ENCODE measurements at regions not wholly inside any gene's neighbourhood (a gene's known extent, or its start where the extent isn't known, plus 50 kb on each side); places are given as distances from the start of the nearest gene placed in this dataset.

DNA sequence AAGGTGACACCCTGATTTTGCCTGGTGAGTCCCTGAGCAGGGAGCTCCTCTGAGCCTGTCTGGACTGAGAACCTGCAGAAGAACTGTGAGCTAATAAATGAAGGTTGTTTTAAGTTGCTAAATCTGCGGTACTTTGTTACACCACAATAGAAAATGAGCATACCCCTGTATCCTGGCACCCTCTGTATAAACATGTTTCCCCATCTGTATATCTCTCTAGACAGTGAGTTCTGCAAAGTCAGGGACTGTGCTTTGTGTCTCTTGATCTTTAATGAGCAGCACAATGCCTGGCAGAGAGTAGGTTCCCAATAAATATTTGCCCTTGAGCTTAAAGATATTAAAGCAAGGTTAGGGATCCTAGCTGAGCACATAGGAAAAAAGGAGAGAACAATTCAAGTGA is 228.8 kb downstream of the OMA1 start:
- no peak for DNase-seq (ENCODE audit: low read depth in 2 of 2)
- H3K4me1 ChIP-seq (ENCODE audit: control insufficient read depth, extremely low read depth, insufficient read depth, low read length): no peaks in the 10 kb centered on the region

GRCh38 chr1:58317086-58317485 is 229.4 kb downstream of the OMA1 start:
- DNase-seq (ENCODE audit: low read depth in 2 of 2): no peak
- no peaks in the 10 kb centered on the region for H3K4me1 ChIP-seq (ENCODE audit: control insufficient read depth, extremely low read depth, insufficient read depth, low read length)
- no peaks in the 10 kb centered on the region for H3K79me2 ChIP-seq (ENCODE audit: control insufficient read depth, insufficient read depth, low read length)
- H3K4me3 ChIP-seq (replicated peaks in 1 of 4; ENCODE audit: control extremely low read depth in 1 of 4, insufficient read depth in 1 of 4, low read depth in 3 of 4, low read length in 4 of 4): no peak overlapping the region
- no peak overlapping the region for H3K4me2 ChIP-seq (ENCODE audit: extremely low read depth, insufficient read depth, low read length)
- no peak overlapping the region for H3K27ac ChIP-seq (ENCODE audit: insufficient read depth, low read length)
- no peaks in the 10 kb centered on the region for H3K36me3 ChIP-seq (ENCODE audit: control insufficient read depth, insufficient read depth, low read length)
- H3K9ac ChIP-seq (ENCODE audit: insufficient read depth, low read length): no peak overlapping the region
- H3K9me3 ChIP-seq (ENCODE audit: control insufficient read depth, insufficient read depth, low read depth, low read length): no peaks in the 10 kb centered on the region
- no peak for TF ChIP-seq EZH2 (IDR thresholded peaks at IDR 0.05; ENCODE audit: low read length, missing control alignments)
- TF ChIP-seq CTCF (conservative IDR thresholded peaks at IDR 0.05 in 1 of 2, IDR thresholded peaks at IDR 0.05 in 1 of 2; ENCODE audit: low read depth in 1 of 2, low read length in 2 of 2): no peak
- H3K27me3 ChIP-seq (ENCODE audit: control insufficient read depth, insufficient read depth, low read length): no peaks in the 10 kb centered on the region
- H2AFZ ChIP-seq (ENCODE audit: low read length): no peak overlapping the region
- H4K20me1 ChIP-seq (ENCODE audit: control insufficient read depth, extremely low read depth, insufficient read depth, low read length): no peaks in the 10 kb centered on the region

More for the DNA sequence above, 228.8 kb downstream of the OMA1 start:
- H4K20me1 ChIP-seq (ENCODE audit: control insufficient read depth, extremely low read depth, insufficient read depth, low read length): no peaks in the 10 kb centered on the region
- H3K36me3 ChIP-seq (ENCODE audit: control insufficient read depth, insufficient read depth, low read length): no peaks in the 10 kb centered on the region
- no peak overlapping the region for H3K27ac ChIP-seq (ENCODE audit: insufficient read depth, low read length)
- no peaks in the 10 kb centered on the region for H3K9me3 ChIP-seq (ENCODE audit: control insufficient read depth, insufficient read depth, low read depth, low read length)
- TF ChIP-seq EZH2 (IDR thresholded peaks at IDR 0.05; ENCODE audit: low read length, missing control alignments) (no peak), CTCF (conservative IDR thresholded peaks at IDR 0.05 in 1 of 2, IDR thresholded peaks at IDR 0.05 in 1 of 2; ENCODE audit: low read depth in 1 of 2, low read length in 2 of 2) (no peak)
- no peak overlapping the region for H3K4me3 ChIP-seq (replicated peaks in 1 of 4; ENCODE audit: control extremely low read depth in 1 of 4, insufficient read depth in 1 of 4, low read depth in 3 of 4, low read length in 4 of 4)
- no peak overlapping the region for H3K4me2 ChIP-seq (ENCODE audit: extremely low read depth, insufficient read depth, low read length)
- H3K79me2 ChIP-seq (ENCODE audit: control insufficient read depth, insufficient read depth, low read length): no peaks in the 10 kb centered on the region
- H3K27me3 ChIP-seq (ENCODE audit: control insufficient read depth, insufficient read depth, low read length): no peaks in the 10 kb centered on the region
- no peak overlapping the region for H2AFZ ChIP-seq (ENCODE audit: low read length)
- H3K9ac ChIP-seq (ENCODE audit: insufficient read depth, low read length): no peak overlapping the region

DNA sequence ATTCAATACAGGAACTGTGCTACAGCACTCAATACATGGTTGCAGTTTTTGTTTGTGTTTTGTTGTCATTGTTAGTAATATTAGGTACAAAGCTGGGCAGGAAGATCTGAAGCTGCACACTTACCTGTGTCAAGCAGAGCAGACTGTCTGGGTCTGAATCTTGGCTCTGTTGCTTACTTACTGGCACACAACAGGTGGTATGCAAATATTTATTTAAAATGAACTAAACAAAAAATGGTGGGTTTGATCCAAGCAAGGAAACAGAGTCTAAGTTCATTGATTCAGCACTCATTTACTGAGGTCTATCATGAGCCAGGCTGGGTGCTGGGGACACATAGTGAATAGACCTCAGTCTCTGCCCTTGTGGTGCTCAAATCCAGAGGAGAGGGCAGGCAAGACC is 230.4 kb downstream of the OMA1 start:
- Histone ChIP-seq H3K9ac (ENCODE audit: insufficient read depth, low read length) (no peak overlapping the region), H3K27me3 (ENCODE audit: control insufficient read depth, insufficient read depth, low read length) (no peaks in the 10 kb centered on the region), H3K79me2 (ENCODE audit: control insufficient read depth, insufficient read depth, low read length) (no peaks in the 10 kb centered on the region), H3K9me3 (ENCODE audit: control insufficient read depth, insufficient read depth, low read depth, low read length) (no peaks in the 10 kb centered on the region), H3K27ac (ENCODE audit: insufficient read depth, low read length) (no peak overlapping the region), H3K4me3 (replicated peaks in 1 of 4; ENCODE audit: control extremely low read depth in 1 of 4, insufficient read depth in 1 of 4, low read depth in 3 of 4, low read length in 4 of 4) (no peak overlapping the region), H3K4me2 (ENCODE audit: extremely low read depth, insufficient read depth, low read length) (no peak overlapping the region), H3K36me3 (ENCODE audit: control insufficient read depth, insufficient read depth, low read length) (no peaks in the 10 kb centered on the region), H2AFZ (ENCODE audit: low read length) (no peak overlapping the region), H3K4me1 (ENCODE audit: control insufficient read depth, extremely low read depth, insufficient read depth, low read length) (no peaks in the 10 kb centered on the region), H4K20me1 (ENCODE audit: control insufficient read depth, extremely low read depth, insufficient read depth, low read length) (no peaks in the 10 kb centered on the region)
- TF ChIP-seq CTCF (conservative IDR thresholded peaks at IDR 0.05 in 1 of 2, IDR thresholded peaks at IDR 0.05 in 1 of 2; ENCODE audit: low read depth in 1 of 2, low read length in 2 of 2) (no peak), EZH2 (IDR thresholded peaks at IDR 0.05; ENCODE audit: low read length, missing control alignments) (no peak)
- no peak for DNase-seq (ENCODE audit: low read depth in 2 of 2)
